ENCODE measurements at regions not wholly inside any gene's neighbourhood (a gene's known extent, or its start where the extent isn't known, plus 50 kb on each side); places are given as distances from the start of the nearest gene placed in this dataset.

- no peak for DNase-seq
Measured at GRCh38 chr1:208598021-208598420, 353.8 kb upstream of the PLXNA2 start.

GRCh38 chr1:208599063-208599462 lies 354.9 kb upstream of the PLXNA2 start:
- no peak for DNase-seq

- no peak for DNase-seq
Measured at GRCh38 chr1:208600456-208601190, 356.4 kb upstream of the PLXNA2 start.

GRCh38 chr1:208601561-208601960 lies 357.4 kb upstream of the PLXNA2 start:
- DNase-seq = no peak

DNA sequence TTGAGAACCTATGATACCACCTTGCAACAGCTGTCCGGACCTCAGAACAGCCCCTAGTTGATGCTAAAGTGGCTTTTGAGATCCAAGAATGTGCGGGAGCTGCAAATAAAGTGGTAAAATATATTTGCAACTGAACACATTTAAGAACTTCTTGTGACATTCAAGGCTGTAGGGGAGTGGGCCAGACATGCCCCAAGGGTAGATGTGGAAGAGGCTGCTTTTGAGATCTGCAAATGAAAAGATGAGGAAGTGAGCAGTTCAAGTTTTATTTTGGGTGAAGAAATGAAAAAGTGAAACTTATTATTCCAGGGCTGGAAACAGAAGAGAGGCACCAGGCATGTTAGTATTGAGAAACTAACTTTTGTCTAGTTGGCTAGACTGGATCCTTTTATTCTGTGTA lies 359.5 kb upstream of the PLXNA2 start:
- DNase-seq = no peak

DNA sequence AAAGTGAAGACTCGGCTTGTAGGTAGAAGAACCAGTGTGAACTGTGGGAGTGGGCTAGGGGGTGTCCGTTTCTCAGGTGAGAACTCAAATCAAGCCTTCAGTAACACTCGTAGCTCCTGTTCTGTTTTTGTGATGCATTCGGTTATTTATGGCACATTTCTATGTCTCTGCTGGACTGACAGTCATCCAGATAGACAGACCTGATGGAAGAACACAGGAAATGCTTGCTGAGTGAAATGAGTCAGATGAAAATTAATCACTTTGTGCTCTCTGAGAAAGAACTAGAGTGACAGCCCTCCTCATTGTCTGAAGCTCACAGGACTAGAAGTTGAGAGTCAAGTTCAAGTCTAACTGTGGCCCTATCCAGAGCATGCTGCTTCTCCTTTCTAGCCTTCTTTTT lies 360.1 kb upstream of the PLXNA2 start:
- DNase-seq = no peak

GRCh38 chr1:208606959-208607358 lies 362.8 kb upstream of the PLXNA2 start:
- no peak for DNase-seq

- no peak for DNase-seq
Measured at GRCh38 chr1:208607616-208608015, 363.4 kb upstream of the PLXNA2 start.

DNA sequence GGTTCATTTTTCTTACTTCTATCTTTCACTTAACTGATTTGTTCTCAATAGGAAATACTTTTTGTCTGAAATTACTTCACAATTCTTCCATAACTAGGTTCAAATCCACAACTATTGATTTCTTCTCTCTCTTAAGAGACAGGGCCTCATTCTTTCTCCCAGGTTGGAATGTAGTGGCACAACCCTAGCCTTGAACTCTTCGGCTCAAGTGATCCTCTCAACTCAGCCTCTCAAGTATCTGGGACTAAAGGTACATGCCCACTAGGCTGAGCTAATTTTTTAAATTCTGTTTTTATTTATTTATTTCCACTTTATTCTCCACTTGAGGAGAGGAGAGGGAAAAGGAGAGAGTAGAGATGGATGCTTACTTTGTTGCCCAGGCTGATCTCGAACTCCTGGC lies 370.4 kb upstream of the PLXNA2 start:
- DNase-seq = no peak

DNA sequence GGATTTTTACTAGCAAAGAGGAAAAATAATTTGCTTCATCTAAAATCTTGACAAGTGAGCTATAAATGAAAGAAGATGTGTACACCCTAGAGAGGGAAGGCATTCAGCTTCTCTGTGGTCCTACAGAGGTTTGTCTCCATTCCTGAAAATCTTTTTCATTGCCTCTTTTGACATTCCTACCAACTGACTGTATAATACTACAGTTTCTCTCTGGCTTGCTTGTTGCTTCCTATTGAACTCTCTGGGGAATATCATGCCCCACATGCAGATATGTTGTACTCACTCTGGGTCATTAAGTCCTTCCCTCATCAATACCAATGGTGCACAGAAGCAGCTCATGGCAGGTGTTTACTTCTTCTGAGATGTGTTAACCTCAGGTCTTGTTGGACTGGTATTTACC lies 371.2 kb upstream of the PLXNA2 start:
- no peak for DNase-seq

- no peak for DNase-seq
Measured at GRCh38 chr1:208616776-208617175, 372.6 kb upstream of the PLXNA2 start.

GRCh38 chr1:208628022-208628914 lies 384.1 kb upstream of the PLXNA2 start:
- no peak for DNase-seq

GRCh38 chr1:208631092-208631491 lies 386.9 kb upstream of the PLXNA2 start:
- no peak for DNase-seq

- DNase-seq = no peak
Measured at GRCh38 chr1:208631506-208631905, 387.3 kb upstream of the PLXNA2 start.

- no peak for DNase-seq
Measured at GRCh38 chr1:208634346-208635140, 390.4 kb upstream of the PLXNA2 start.

DNA sequence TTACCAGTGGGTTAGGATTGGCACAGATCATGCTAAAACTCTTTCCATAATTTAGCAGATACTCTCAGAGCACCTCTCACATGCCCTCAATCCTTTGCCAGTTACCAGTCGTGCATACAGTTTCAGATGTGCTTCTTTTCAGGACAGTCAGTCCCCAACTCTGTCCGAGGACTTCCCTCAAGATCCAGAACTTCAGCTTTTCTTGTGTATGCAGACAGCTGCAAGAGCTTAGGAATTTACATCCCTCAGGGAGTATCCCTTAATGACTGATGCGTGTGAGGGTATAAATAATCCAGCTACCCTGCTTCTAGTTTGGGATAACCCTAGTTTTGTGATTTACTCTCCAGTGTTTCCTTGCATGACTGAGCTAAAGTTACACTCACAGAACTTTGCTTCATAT lies 393.0 kb upstream of the PLXNA2 start:
- no peak for DNase-seq

DNA sequence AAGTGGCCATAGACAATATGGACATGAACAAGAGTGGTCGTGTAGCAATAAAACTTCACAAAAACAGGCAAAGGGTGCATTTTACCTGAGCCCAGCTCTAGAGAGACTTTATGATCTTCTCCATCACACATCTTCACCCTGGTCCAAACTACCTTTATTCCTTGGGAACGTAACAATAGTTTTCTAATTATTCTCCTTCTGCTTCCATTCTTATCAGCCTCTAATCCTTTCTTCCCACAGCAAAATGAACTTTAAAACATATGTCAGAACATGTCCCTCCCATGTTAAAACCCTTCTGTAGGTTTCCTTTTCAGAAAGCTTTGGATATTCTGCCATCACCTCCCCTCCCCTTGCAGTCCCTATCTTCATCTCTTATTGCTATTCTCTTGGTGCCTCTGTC lies 395.2 kb upstream of the PLXNA2 start:
- DNase-seq = no peak

DNA sequence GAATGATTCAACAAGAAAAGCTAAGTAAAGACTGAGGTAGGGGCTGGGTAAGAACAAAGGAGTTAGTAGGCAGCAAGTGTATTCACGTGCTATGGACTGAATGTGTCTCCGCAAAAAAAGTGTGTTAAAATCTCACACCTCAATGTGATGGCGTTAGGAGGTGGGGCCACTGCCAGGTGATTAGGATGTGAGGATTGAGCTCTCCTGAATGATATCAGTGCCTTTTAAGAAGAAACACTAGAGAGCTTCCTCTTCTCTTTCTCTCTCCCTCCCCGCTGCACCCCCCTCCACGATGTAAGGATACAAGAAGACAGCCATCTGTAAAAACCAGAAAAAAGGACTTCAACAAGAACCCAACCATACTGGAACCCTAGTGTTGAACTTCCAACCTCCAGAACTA lies 396.1 kb upstream of the PLXNA2 start:
- no peak for DNase-seq

DNA sequence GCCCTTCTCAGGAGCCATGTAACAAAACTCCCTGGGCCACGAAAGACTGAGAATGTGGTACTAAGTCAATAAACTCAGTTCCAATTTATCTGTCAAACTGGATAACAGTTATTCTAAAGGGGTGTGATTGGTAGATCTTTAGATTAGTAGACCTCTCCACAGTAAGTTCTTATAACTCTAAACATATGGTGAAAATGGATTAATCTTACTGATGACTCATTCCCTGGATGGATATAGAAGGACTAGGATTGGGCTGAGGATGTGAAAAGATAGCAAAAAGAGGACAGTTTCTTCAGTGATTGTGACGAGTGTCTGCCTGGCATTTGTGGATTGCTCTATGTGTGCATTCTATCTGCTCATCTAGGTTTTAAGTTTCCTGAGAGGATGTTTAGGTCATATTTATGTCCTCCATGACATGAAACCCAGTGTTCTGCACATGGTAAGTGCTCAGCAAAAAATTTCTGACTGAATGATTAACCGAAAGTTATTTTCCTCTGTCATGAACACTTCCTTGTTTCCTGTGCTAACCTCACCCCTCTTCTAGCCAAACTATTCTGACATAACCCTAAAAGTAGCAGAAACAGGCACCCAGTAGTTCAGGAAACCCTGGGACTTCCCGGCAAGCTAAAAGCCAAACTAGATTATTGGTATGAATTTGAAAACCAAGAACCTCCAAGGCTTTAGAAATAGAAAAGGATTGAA lies 397.5 kb upstream of the PLXNA2 start:
- no peak for DNase-seq

GRCh38 chr1:208643005-208643597 lies 398.9 kb upstream of the PLXNA2 start:
- DNase-seq = no peak

DNA sequence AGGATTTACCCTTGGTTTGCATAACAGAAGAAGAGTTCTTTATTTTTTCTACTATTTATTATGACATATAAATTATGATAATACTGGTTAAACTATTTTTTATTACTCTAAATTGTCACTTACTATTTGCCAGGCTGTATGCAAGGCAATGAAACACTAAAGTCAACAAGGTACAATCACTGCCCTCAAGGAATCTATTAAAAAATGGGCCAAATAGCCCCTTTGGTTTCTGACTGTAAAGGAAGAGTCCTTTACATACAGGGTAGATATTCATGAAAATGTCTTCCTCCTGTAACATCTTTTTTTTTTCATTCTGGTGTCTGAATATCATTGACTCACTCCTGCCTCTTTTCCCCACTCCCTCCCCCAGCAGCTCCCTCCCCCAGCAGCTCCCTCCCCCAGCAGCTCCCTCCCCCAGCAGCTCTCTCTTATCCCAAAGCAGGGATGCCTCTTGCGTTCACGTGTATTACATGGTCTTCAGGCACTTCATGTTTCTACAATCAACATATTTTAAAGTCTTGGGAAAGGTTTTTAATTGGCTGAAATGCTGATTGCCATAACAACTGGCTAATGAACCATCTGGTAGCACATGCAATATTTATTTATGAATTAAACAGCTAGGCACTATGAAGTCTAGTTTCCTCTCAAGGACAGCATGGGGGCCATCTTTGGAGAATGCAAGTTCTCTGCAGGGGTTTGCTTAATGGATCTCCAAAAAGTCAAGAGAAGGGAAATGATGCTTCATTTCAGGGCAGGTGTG lies 400.4 kb upstream of the PLXNA2 start:
- no peak for DNase-seq

GRCh38 chr1:208646431-208646830 lies 402.2 kb upstream of the PLXNA2 start:
- DNase-seq = no peak
